NCI-H2171 (cell line): ENCODE measurements at regions not wholly inside any gene's neighbourhood (a gene's known extent, or its start where the extent isn't known, plus 50 kb on each side); places are given as distances from the start of the nearest gene placed in this dataset.

Experiments used
- DNase-seq: peaks from one replicate; lab custom pipeline; 2025; lab: John Stamatoyannopoulos, UW

- no peak for DNase-seq
Observed at GRCh38 chr9:16343249-16344237, 526.9 kb downstream of the BNC2 start.

GRCh38 chr9:16344343-16344742 is 526.1 kb downstream of the BNC2 start:
- DNase-seq, result no peak

GRCh38 chr9:16345902-16346301 is 524.6 kb downstream of the BNC2 start:
- DNase-seq, result peak; percentile 11

- DNase-seq, result no peak
Observed at GRCh38 chr9:16347886-16348285, 522.6 kb downstream of the BNC2 start.

DNA sequence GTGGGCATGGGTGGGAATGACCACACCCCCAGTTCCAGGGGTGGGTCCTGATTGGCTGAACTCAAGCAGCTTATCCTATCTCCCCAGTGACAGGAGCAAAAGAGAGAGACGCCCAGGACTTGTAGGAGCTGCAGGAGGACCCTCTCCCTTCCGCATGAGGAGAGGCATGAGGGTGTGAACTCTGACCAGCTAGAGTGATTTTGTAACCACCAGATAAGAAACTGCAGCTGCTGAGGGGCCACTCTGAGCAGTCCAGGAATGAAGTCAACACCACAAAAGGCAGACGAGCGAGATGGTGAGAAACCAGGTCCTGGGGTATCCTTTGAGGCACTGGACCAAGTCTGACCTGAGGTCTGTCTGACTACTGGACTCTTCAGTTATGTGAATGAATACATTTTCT is 521.9 kb downstream of the BNC2 start:
- no peak for DNase-seq

- no peak for DNase-seq
Observed at GRCh38 chr9:16352251-16352650, 518.2 kb downstream of the BNC2 start.

DNA sequence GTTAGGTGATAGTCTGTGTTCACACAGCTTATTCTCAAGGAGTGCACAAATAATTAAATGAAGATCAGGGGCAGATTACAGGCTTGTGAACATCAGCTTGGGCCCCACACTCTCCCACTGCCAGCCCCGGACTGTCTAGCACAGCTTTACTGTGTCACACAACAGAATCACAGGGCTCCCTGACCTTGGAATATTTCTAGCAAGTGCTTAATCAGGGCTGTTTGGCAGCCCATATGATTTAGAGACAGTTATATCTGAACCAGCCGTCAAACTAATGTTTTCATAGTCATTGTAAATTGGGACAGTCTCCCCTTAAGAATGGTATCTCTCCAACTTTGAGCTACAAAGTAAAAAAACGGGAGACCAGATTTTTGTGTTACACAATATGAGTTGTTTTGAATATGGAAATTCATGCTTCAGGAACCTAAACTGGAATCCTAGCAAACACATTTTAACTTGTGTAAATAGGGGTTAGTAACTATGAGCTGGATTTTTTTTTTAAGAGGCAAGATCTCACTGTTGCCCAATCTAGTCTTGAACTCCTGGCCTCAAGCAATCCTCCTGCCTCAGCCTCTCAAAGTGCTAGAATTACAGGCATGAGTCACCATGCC is 517.6 kb downstream of the BNC2 start:
- DNase-seq, result no peak

DNA sequence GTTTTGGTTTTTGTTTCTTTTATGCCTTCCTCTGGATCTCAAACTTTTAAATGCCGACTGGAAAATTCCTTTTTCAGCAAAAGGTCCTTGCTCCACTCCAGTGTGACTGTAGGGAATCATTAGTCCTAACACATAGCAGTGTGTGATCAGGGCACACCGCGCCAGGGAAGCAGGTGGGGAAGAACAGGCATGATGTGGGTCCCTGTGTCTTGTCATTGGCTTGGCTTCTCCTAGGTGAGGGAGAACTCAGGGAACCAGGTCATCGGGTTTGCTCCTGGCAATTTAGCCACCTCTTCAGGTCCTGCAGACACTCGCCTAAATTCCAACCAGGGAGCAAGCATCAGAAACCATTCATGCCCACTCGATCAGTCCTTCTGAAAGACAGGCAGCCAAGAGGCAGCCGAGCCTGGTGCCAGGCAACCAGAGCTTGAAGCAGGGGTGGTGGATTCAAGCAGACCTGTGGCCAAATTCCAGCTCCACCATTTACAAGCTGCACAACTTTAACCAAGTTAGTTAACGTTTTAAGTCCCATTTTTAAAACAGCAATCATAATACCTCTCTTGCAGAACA is 514.2 kb downstream of the BNC2 start:
- no peak for DNase-seq

DNA sequence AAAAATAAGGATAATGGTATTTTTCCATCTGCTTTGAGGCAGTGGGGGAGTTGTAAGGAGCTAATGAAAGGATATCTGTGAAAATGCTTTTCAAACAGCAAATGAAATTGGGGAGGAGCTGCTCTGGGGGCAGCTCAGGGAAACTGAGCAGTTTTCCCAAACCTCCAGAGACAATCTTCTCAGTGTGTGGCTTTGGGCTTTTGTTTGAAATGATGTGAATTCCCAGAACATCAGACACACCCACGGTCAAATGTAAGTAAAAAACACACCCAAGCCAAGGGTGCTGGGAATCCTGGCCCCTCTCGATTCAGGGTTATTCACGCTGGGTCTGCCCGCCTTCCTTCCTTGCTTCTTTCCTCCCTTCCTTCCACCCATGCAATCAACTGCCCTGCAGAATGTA is 512.6 kb downstream of the BNC2 start:
- no peak for DNase-seq

DNA sequence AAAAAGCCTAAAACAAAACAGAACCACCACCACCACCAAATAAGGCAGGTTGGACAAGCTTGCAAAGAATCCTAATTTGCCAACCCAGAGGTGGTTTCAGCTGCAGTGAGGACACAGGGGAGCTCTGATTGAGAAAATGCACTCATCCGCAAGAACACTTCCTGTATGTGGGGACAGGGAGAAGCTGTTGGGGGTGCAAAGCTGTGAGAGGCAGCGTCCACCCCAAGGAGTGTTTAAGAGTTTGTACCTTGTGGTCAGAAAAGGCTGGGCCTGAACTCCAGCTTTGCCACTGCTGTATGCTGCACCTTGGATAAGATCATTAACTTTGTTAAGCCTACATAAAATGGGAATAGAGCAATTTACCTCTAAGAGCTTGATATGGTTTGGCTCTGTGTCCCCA is 511.7 kb downstream of the BNC2 start:
- no peak for DNase-seq
